ENCODE measurements at regions not wholly inside any gene's neighbourhood (a gene's known extent, or its start where the extent isn't known, plus 50 kb on each side); places are given as distances from the start of the nearest gene placed in this dataset.

DNA sequence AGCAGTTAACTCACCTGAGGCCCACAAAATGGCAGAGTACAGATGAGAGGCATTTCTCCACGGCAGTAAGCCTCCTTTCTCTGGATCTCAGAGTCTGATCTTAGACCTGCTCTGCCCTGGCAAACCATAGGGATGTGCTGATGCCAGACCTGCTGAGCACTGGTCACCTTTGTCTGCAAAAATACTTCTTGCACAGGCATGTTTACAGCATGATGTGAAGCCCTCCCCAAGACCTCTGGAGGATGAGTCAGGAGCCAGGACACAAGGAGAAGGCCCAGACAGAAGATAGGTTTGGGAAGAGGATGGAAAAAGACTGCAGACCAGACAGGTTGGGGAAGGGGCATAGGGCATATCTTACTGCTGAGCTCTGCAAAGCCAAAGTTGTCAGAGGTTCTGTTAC lies 426.6 kb downstream of the PMP22 start:
- H3K4me3 ChIP-seq: no peak overlapping the region
- intact Hi-C loops (cut with DNase I): no loop called here
- no peaks in the 10 kb centered on the region for H3K9me3 ChIP-seq
- TF ChIP-seq, protein P1, sequence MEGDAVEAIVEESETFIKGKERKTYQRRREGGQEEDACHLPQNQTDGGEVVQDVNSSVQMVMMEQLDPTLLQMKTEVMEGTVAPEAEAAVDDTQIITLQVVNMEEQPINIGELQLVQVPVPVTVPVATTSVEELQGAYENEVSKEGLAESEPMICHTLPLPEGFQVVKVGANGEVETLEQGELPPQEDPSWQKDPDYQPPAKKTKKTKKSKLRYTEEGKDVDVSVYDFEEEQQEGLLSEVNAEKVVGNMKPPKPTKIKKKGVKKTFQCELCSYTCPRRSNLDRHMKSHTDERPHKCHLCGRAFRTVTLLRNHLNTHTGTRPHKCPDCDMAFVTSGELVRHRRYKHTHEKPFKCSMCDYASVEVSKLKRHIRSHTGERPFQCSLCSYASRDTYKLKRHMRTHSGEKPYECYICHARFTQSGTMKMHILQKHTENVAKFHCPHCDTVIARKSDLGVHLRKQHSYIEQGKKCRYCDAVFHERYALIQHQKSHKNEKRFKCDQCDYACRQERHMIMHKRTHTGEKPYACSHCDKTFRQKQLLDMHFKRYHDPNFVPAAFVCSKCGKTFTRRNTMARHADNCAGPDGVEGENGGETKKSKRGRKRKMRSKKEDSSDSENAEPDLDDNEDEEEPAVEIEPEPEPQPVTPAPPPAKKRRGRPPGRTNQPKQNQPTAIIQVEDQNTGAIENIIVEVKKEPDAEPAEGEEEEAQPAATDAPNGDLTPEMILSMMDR (IDR thresholded peaks at IDR 0.05): no peak
- no peaks in the 10 kb centered on the region for H3K27me3 ChIP-seq
- no peak for DNase-seq
- H3K4me1 ChIP-seq: no peaks in the 10 kb centered on the region
- H3K27ac ChIP-seq: no peak overlapping the region
- H3K36me3 ChIP-seq: no peaks in the 10 kb centered on the region
- H3K9ac ChIP-seq (ENCODE audit: low read depth in 2 of 2, low read length in 2 of 2): no peak overlapping the region

DNA sequence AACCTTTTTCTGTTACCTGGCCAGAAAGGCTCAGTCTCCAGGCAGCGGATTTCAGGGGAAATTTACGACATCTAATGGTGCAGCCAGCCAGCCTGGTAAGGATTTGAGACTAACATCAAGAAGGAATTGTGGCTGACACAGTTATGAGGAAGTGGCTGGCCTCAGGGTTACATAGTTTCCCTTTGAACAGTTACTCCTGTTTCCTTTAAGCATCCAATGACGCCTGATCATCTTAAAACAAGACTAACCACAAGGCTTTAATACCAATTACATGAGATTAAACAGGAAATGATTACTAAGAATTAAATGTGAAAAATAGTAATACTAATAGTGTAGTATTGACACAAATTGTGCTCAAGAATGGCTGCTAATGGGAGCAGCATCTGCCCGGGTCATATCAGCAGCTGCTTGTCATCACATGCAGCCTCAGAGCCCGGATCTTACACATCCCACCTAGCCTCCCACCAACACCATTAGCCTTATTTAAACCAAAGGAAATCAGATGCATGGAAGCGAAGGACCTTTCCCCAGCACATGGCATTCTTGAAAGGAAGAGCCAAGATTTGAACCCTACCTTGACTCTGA lies 431.8 kb downstream of the PMP22 start:
- H3K27ac ChIP-seq: no peak overlapping the region
- no peak for DNase-seq
- no peak overlapping the region for H3K4me3 ChIP-seq
- no peaks in the 10 kb centered on the region for H3K9me3 ChIP-seq
- TF ChIP-seq, protein P1 (IDR thresholded peaks at IDR 0.05): no peak
- no peaks in the 10 kb centered on the region for H3K27me3 ChIP-seq
- intact Hi-C loops (cut with DNase I): no loop called here
- no peaks in the 10 kb centered on the region for H3K4me1 ChIP-seq
- H3K36me3 ChIP-seq: no peaks in the 10 kb centered on the region
- H3K9ac ChIP-seq (ENCODE audit: low read depth in 2 of 2, low read length in 2 of 2): no peak overlapping the region

DNA sequence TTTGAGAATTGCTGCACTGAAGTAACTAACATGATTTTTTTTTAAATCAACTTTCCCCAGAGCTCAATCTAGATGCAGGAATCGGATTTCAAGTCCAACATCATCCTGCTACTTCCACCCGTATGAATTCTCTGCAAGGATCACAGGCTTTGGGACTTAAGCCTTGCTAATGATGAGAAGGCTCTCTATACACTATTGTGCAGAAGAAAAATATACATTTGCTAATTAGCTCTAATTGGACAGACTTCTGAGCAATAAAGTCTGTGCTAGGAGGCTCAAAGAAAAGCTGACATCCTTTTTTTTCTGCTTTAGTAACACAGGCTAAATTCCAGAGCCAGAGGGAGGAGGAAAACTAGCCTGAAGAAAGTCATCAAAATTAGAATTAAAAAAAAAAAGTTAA lies 433.6 kb downstream of the PMP22 start:
- TF ChIP-seq, protein P1 (IDR thresholded peaks at IDR 0.05): no peak
- Histone ChIP-seq H3K36me3 (no peaks in the 10 kb centered on the region), H3K4me3 (no peak overlapping the region), H3K9ac (ENCODE audit: low read depth in 2 of 2, low read length in 2 of 2) (no peak overlapping the region), H3K27ac (no peak overlapping the region), H3K27me3 (no peaks in the 10 kb centered on the region), H3K9me3 (no peaks in the 10 kb centered on the region), H3K4me1 (no peaks in the 10 kb centered on the region)
- intact Hi-C loops (cut with DNase I): no loop called here
- no peak for DNase-seq

DNA sequence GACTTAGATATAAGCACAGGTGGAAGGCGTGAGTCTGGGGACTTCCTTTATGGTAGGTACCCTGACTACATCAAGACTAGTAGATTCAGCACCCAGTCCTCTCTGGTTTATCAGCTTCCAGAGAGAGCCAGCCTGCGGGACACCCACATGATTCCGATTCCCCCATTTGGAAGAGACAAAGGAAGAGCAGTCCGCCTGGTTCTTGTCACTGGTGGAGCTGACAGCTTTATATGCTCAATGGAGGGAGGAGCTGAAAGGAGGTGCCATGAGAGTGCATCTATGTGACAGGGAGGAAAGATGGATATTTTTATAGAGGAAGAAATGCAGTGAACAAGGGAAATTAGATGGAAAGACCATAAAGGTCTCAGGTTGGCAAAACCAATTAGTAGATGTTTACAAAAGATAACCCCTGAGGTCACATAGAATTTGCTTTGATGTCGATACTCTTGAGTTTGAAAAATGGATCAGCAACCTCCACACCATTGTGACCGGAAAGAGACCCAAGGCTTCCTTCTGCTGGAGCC lies 437.7 kb downstream of the PMP22 start:
- Histone ChIP-seq H3K9ac (ENCODE audit: low read depth in 2 of 2, low read length in 2 of 2) (no peak overlapping the region), H3K36me3 (no peaks in the 10 kb centered on the region), H3K27ac (no peak overlapping the region), H3K4me3 (no peak overlapping the region), H3K9me3 (no peaks in the 10 kb centered on the region), H3K27me3 (no peaks in the 10 kb centered on the region), H3K4me1 (no peaks in the 10 kb centered on the region)
- DNase-seq: no peak
- TF ChIP-seq, protein P1 (IDR thresholded peaks at IDR 0.05): no peak
- intact Hi-C loops (cut with DNase I): loop anchor here (10.0 kb wide), 1 partner anchor 57 kb away; no protein-coding TSS in a partner anchor

DNA sequence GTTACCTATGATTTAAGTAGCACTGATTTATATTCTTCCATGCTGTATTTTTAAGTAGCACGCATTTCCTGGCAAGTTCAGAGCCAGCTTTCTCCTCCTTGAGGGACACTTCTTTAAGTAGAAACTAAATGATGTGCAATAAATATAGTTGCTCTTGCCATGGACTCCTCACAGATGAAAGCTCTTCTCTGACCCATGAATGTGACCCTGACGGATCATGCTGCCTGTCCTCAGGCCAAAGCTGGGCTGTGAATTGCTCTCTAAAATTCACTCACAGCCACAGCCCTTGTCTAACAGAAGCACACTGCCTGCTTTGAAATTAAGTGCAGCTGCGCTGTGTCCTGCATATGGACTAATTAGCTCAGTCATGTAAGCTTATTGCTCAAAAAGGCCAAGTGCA lies 438.8 kb downstream of the PMP22 start:
- Histone ChIP-seq H3K9me3 (no peaks in the 10 kb centered on the region), H3K4me1 (no peaks in the 10 kb centered on the region), H3K9ac (ENCODE audit: low read depth in 2 of 2, low read length in 2 of 2) (no peak overlapping the region), H3K36me3 (no peaks in the 10 kb centered on the region), H3K4me3 (no peak overlapping the region), H3K27ac (no peak overlapping the region), H3K27me3 (no peaks in the 10 kb centered on the region)
- DNase-seq: no peak
- intact Hi-C loops (cut with DNase I): loop anchor here (10.0 kb wide), 1 partner anchor 58 kb away; no protein-coding TSS in a partner anchor
- TF ChIP-seq, protein P1 (IDR thresholded peaks at IDR 0.05): no peak

Measured in colonic mucosa (tissue), 4 donors.